Posterior cingulate gyrus (tissue), 11 donors: ENCODE measurements at regions not wholly inside any gene's neighbourhood (a gene's known extent, or its start where the extent isn't known, plus 50 kb on each side); places are given as distances from the start of the nearest gene placed in this dataset.
"Not testable (repeated sequence)": the region's sequence is repeated elsewhere in the genome, so short reads cannot be mapped to it uniquely, and the experiment has no call there.

Experiments
- DNase-seq, 10 donors: peaks; one replicate each; pipeline versions ENCODE4 v3.0.0 to v3.0.0-alpha.2; 2020 to 2021; ENCODE audit warnings: mixed read lengths in 3 of 10
- intact Hi-C: fragments of 100-400 bp; cut with DNase I; formaldehyde crosslinking; loops from one replicate; pipeline ENCODE4 v1.15.1; 2023

- intact Hi-C loops, result no loop called here
- peak in 1 of 10 donors; percentile 12 for DNase-seq
These were observed 103.1 kb downstream of the TLR5 start for GRCh38 chr1:223039990-223040389.

GRCh38 chr1:223041481-223041880, 101.6 kb downstream of the TLR5 start:
- DNase-seq, result no peak
- intact Hi-C loops, result no loop called here

- intact Hi-C loops, result no loop called here
- no peak for DNase-seq
These were observed 97.7 kb downstream of the TLR5 start for GRCh38 chr1:223045164-223045957.

- intact Hi-C loops, result no loop called here
- DNase-seq, result no peak
These were observed 97.0 kb downstream of the TLR5 start for GRCh38 chr1:223046011-223046410.

- DNase-seq, intact Hi-C loops: not testable (repeated sequence)
These were observed 96.6 kb downstream of the TLR5 start for GRCh38 chr1:223046463-223046862.

- intact Hi-C loops, result no loop called here
- no peak for DNase-seq
These were observed 95.0 kb downstream of the TLR5 start for GRCh38 chr1:223048026-223048425.

- intact Hi-C loops, result no loop called here
- no peak for DNase-seq
These were observed 90.6 kb downstream of the TLR5 start for GRCh38 chr1:223052462-223052861.

- no peak for DNase-seq
- intact Hi-C loops, result no loop called here
These were observed 90.1 kb downstream of the TLR5 start for GRCh38 chr1:223052931-223053330.

- DNase-seq, result no peak
- intact Hi-C loops, result no loop called here
These were observed 86.2 kb downstream of the TLR5 start for GRCh38 chr1:223056802-223057201.

- intact Hi-C loops, result no loop called here
- DNase-seq, result no peak
These were observed 85.4 kb downstream of the TLR5 start for GRCh38 chr1:223057569-223058093.
